Type B pancreatic cell (in vitro differentiated cells): ENCODE measurements at regions not wholly inside any gene's neighbourhood (a gene's known extent, or its start where the extent isn't known, plus 50 kb on each side); places are given as distances from the start of the nearest gene placed in this dataset.

ENCODE experiments used
- DNase-seq: peaks from one replicate; pipeline ENCODE4 v3.0.0; 2021; ENCODE audit warnings: mixed read lengths; ENCODE audit not compliant: unreplicated experiment; ENCODE audit errors: extremely low spot score
- H3K27ac Mint-ChIP-seq: 2 replicates; pipeline ENCODE4 v1.8.0; 2021; ENCODE audit warnings: mild to moderate bottlenecking, mixed read lengths
- H3K27me3 Mint-ChIP-seq: 2 replicates; pipeline ENCODE4 v1.8.0; 2021; ENCODE audit warnings: mixed read lengths
- H3K36me3 Mint-ChIP-seq: 2 replicates; pipeline ENCODE4 v1.8.0; 2021; ENCODE audit warnings: mixed read lengths
- H3K4me1 Mint-ChIP-seq: one replicate; pipeline ENCODE4 v1.8.0; 2021; ENCODE audit warnings: mixed read lengths; ENCODE audit not compliant: unreplicated experiment
- H3K4me3 Mint-ChIP-seq: 2 replicates; pipeline ENCODE4 v1.8.0; 2021; ENCODE audit warnings: mild to moderate bottlenecking, mixed read lengths
- H3K9me3 Mint-ChIP-seq: 2 replicates; pipeline ENCODE4 v1.8.0; 2021; ENCODE audit warnings: mixed read lengths
- TF ChIP-seq, protein P1 (sequence below): fragments of 200-600 bp; sonication (generic); conservative IDR thresholded peaks from 2 replicates; pipeline ENCODE4 v1.5.0; 2021; ENCODE audit warnings: antibody characterized with exemption, mild to moderate bottlenecking

DNA sequence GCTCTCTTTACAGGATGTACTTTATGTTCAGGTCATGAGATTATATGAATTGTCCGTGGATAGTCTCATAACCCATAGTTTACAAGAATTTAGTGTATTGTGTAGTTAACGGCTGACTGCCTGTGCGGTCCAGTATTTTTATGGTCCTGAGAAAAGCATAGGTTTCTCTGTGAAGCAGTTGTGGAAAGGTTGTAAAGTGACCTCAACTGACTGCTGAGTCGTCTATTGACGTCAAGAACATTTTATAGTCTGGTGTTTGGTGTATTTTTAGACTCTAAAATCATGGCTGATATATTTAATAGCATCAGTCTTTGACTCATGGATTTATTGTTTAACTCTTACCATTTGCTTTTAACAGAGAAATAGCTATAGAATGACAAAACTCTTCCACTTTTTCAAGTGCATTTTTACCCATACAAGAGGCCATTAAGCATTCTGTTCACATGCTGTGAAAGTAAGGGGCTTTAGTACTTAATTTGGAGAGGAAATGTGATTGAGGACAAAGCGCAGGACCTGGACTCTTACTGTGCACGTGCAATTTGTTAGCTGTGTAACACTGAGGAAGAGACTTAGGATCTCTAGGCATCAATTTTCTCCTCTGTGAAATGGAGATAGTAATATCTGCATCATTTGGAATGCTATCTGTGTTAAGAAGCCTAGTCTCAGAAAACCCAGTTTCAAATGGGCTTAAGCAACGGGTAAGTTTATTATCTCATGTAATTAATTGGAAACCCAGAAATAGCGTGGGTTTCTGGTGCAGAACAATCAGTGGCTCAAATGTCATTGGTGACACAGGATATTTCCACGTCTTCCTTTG is 240.8 kb downstream of the NFKBIZ start:
- no peak for DNase-seq
- Mint-ChIP-seq H3K27me3 (no peaks in the 10 kb centered on the region), H3K27ac (no peak overlapping the region), H3K4me3 (no peak overlapping the region), H3K4me1 (peaks cover 18% of the 10 kb centered on the region), H3K36me3 (no peaks in the 10 kb centered on the region), H3K9me3 (peaks cover 5% of the 10 kb centered on the region)
- TF ChIP-seq, protein P1, sequence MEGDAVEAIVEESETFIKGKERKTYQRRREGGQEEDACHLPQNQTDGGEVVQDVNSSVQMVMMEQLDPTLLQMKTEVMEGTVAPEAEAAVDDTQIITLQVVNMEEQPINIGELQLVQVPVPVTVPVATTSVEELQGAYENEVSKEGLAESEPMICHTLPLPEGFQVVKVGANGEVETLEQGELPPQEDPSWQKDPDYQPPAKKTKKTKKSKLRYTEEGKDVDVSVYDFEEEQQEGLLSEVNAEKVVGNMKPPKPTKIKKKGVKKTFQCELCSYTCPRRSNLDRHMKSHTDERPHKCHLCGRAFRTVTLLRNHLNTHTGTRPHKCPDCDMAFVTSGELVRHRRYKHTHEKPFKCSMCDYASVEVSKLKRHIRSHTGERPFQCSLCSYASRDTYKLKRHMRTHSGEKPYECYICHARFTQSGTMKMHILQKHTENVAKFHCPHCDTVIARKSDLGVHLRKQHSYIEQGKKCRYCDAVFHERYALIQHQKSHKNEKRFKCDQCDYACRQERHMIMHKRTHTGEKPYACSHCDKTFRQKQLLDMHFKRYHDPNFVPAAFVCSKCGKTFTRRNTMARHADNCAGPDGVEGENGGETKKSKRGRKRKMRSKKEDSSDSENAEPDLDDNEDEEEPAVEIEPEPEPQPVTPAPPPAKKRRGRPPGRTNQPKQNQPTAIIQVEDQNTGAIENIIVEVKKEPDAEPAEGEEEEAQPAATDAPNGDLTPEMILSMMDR, result no peak

GRCh38 chr3:102090721-102091045 is 241.4 kb downstream of the NFKBIZ start:
- Mint-ChIP-seq H3K4me1 (peaks cover 22% of the 10 kb centered on the region), H3K27me3 (no peaks in the 10 kb centered on the region), H3K27ac (no peak overlapping the region), H3K4me3 (no peak overlapping the region), H3K36me3 (no peaks in the 10 kb centered on the region), H3K9me3 (peaks cover 5% of the 10 kb centered on the region)
- TF ChIP-seq, protein P1, result no peak
- DNase-seq, result no peak

DNA sequence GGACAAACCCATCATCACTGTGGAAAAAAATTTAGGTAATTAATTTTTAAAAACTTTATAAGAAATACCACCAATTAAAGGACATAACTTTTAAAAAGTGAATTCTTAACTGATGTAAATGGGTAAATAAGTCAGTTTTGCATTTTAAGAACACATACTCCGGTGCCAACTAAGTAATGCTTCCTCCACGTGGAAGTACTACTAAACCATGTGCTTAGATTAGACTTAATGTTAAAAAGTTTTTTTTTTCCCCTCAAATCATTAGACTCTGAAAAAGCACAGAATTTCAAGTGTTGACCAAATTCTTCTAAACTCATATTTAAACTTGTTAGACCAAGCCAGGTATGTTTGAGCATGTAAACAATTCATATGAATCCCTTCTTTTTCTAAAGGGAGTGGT is 242.0 kb downstream of the NFKBIZ start:
- TF ChIP-seq, protein P1, result no peak
- H3K4me1 Mint-ChIP-seq, result peaks cover 27% of the 10 kb centered on the region
- H3K27me3 Mint-ChIP-seq, result no peaks in the 10 kb centered on the region
- H3K4me3 Mint-ChIP-seq, result no peak overlapping the region
- no peak overlapping the region for H3K27ac Mint-ChIP-seq
- no peaks in the 10 kb centered on the region for H3K36me3 Mint-ChIP-seq
- DNase-seq, result no peak
- peaks cover 5% of the 10 kb centered on the region for H3K9me3 Mint-ChIP-seq

GRCh38 chr3:102092617-102093466 is 243.5 kb downstream of the NFKBIZ start:
- no peak for DNase-seq
- no peak overlapping the region for H3K4me3 Mint-ChIP-seq
- H3K4me1 Mint-ChIP-seq, result peaks cover 27% of the 10 kb centered on the region
- no peaks in the 10 kb centered on the region for H3K36me3 Mint-ChIP-seq
- TF ChIP-seq, protein P1, result no peak
- H3K9me3 Mint-ChIP-seq, result peaks cover 5% of the 10 kb centered on the region
- no peak overlapping the region for H3K27ac Mint-ChIP-seq
- H3K27me3 Mint-ChIP-seq, result no peaks in the 10 kb centered on the region

DNA sequence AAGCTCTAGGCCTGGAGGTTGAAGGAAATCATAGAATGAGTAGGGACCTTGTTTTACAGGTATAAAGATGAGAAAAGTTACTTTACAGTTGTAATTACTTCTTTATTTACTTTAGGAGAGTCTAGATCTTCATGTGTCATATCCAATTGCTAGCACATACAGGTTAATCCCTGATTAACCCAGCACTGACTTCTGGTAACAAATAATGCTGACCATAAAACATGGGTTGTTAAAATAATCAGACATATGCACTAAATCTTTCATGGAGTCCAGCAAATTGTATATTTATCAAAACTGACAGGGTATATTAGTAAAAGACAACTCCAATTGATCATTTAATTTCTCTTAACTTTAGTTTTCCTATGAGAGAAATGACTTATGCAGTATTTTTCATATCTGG is 245.2 kb downstream of the NFKBIZ start:
- TF ChIP-seq, protein P1, result no peak
- Mint-ChIP-seq H3K4me1 (peaks cover 27% of the 10 kb centered on the region), H3K27ac (no peak overlapping the region), H3K27me3 (no peaks in the 10 kb centered on the region), H3K4me3 (no peak overlapping the region), H3K36me3 (no peaks in the 10 kb centered on the region), H3K9me3 (peaks cover 5% of the 10 kb centered on the region)
- DNase-seq, result no peak
